ENCODE measurements at regions not wholly inside any gene's neighbourhood (a gene's known extent, or its start where the extent isn't known, plus 50 kb on each side); places are given as distances from the start of the nearest gene placed in this dataset.
"Not testable (repeated sequence)": the region's sequence is repeated elsewhere in the genome, so short reads cannot be mapped to it uniquely, and the experiment has no call there.

- no peak overlapping the region for H3K27ac ChIP-seq (ENCODE audit: low read depth, low read length)
- H3K36me3 ChIP-seq (ENCODE audit: control insufficient read depth in 3 of 3, insufficient read depth in 3 of 3, low read length in 3 of 3): no peaks in the 10 kb centered on the region
- no peak overlapping the region for H3K4me3 ChIP-seq (ENCODE audit: low read length in 3 of 3)
- H3K9ac ChIP-seq (ENCODE audit: low read depth in 1 of 3, low read length in 3 of 3): no peak overlapping the region
- no peaks in the 10 kb centered on the region for H3K4me1 ChIP-seq (ENCODE audit: control insufficient read depth in 3 of 3, insufficient read depth in 3 of 3, low read length in 3 of 3)
- H3K27me3 ChIP-seq (ENCODE audit: control insufficient read depth in 3 of 3, insufficient read depth in 3 of 3, low read length in 3 of 3): peaks cover 0 to 3% (median 2%) of the 10 kb centered on the region in 3 donors
- no peaks in the 10 kb centered on the region for H3K9me3 ChIP-seq (ENCODE audit: control insufficient read depth in 3 of 3, low read length in 3 of 3)
Observed at GRCh38 chr12:28086521-28087155, 103.6 kb upstream of the CCDC91 start.

- no peak overlapping the region for H3K27ac ChIP-seq (ENCODE audit: low read depth, low read length)
- no peaks in the 10 kb centered on the region for H3K4me1 ChIP-seq (ENCODE audit: control insufficient read depth in 3 of 3, insufficient read depth in 3 of 3, low read length in 3 of 3)
- H3K9me3 ChIP-seq (ENCODE audit: control insufficient read depth in 3 of 3, low read length in 3 of 3): no peaks in the 10 kb centered on the region
- no peaks in the 10 kb centered on the region for H3K36me3 ChIP-seq (ENCODE audit: control insufficient read depth in 3 of 3, insufficient read depth in 3 of 3, low read length in 3 of 3)
- H3K9ac ChIP-seq (ENCODE audit: low read depth in 1 of 3, low read length in 3 of 3): no peak overlapping the region
- no peak overlapping the region for H3K4me3 ChIP-seq (ENCODE audit: low read length in 3 of 3)
- peaks cover 0 to 3% (median 2%) of the 10 kb centered on the region in 3 donors for H3K27me3 ChIP-seq (ENCODE audit: control insufficient read depth in 3 of 3, insufficient read depth in 3 of 3, low read length in 3 of 3)
Observed at GRCh38 chr12:28088566-28089272, 101.5 kb upstream of the CCDC91 start.

- Histone ChIP-seq H3K4me1 (ENCODE audit: control insufficient read depth in 3 of 3, insufficient read depth in 3 of 3, low read length in 3 of 3) (no peaks in the 10 kb centered on the region), H3K27ac (ENCODE audit: low read depth, low read length) (no peak overlapping the region), H3K4me3 (ENCODE audit: low read length in 3 of 3) (no peak overlapping the region), H3K27me3 (ENCODE audit: control insufficient read depth in 3 of 3, insufficient read depth in 3 of 3, low read length in 3 of 3) (peaks cover 0 to 3% (median 2%) of the 10 kb centered on the region in 3 donors), H3K36me3 (ENCODE audit: control insufficient read depth in 3 of 3, insufficient read depth in 3 of 3, low read length in 3 of 3) (no peaks in the 10 kb centered on the region), H3K9ac (ENCODE audit: low read depth in 1 of 3, low read length in 3 of 3) (no peak overlapping the region), H3K9me3 (ENCODE audit: control insufficient read depth in 3 of 3, low read length in 3 of 3) (no peaks in the 10 kb centered on the region)
Observed at GRCh38 chr12:28089338-28089737, 100.9 kb upstream of the CCDC91 start.

GRCh38 chr12:28090835-28091234 lies 99.4 kb upstream of the CCDC91 start:
- Histone ChIP-seq H3K27ac (ENCODE audit: low read depth, low read length) (no peak overlapping the region), H3K27me3 (ENCODE audit: control insufficient read depth in 3 of 3, insufficient read depth in 3 of 3, low read length in 3 of 3) (peaks cover 0 to 3% (median 0%) of the 10 kb centered on the region in 3 donors), H3K36me3 (ENCODE audit: control insufficient read depth in 3 of 3, insufficient read depth in 3 of 3, low read length in 3 of 3) (no peaks in the 10 kb centered on the region)

GRCh38 chr12:28092396-28092795 lies 97.9 kb upstream of the CCDC91 start:
- Histone ChIP-seq H3K27me3 (ENCODE audit: control insufficient read depth in 3 of 3, insufficient read depth in 3 of 3, low read length in 3 of 3) (no peaks in the 10 kb centered on the region), H3K9me3 (ENCODE audit: control insufficient read depth in 3 of 3, low read length in 3 of 3) (no peaks in the 10 kb centered on the region), H3K36me3 (ENCODE audit: control insufficient read depth in 3 of 3, insufficient read depth in 3 of 3, low read length in 3 of 3) (no peaks in the 10 kb centered on the region), H3K4me1 (ENCODE audit: control insufficient read depth in 3 of 3, insufficient read depth in 3 of 3, low read length in 3 of 3) (no peaks in the 10 kb centered on the region), H3K4me3 (ENCODE audit: low read length in 3 of 3) (no peak overlapping the region), H3K27ac (ENCODE audit: low read depth, low read length) (no peak overlapping the region), H3K9ac (ENCODE audit: low read depth in 1 of 3, low read length in 3 of 3) (no peak overlapping the region)

More at GRCh38 chr12:28090835-28091234, 99.4 kb upstream of the CCDC91 start:
- H3K9me3 ChIP-seq (ENCODE audit: control insufficient read depth in 3 of 3, low read length in 3 of 3): no peaks in the 10 kb centered on the region
- H3K4me3 ChIP-seq (ENCODE audit: low read length in 3 of 3): no peak overlapping the region
- H3K9ac ChIP-seq (ENCODE audit: low read depth in 1 of 3, low read length in 3 of 3): no peak overlapping the region
- H3K4me1 ChIP-seq (ENCODE audit: control insufficient read depth in 3 of 3, insufficient read depth in 3 of 3, low read length in 3 of 3): no peaks in the 10 kb centered on the region

GRCh38 chr12:28096649-28097048 lies 93.6 kb upstream of the CCDC91 start:
- no peaks in the 10 kb centered on the region for H3K4me1 ChIP-seq (ENCODE audit: control insufficient read depth in 3 of 3, insufficient read depth in 3 of 3, low read length in 3 of 3)
- no peaks in the 10 kb centered on the region for H3K27me3 ChIP-seq (ENCODE audit: control insufficient read depth in 3 of 3, insufficient read depth in 3 of 3, low read length in 3 of 3)
- no peaks in the 10 kb centered on the region for H3K9me3 ChIP-seq (ENCODE audit: control insufficient read depth in 3 of 3, low read length in 3 of 3)
- no peak overlapping the region for H3K4me3 ChIP-seq (ENCODE audit: low read length in 3 of 3)
- no peak overlapping the region for H3K27ac ChIP-seq (ENCODE audit: low read depth, low read length)
- no peak overlapping the region for H3K9ac ChIP-seq (ENCODE audit: low read depth in 1 of 3, low read length in 3 of 3)
- no peaks in the 10 kb centered on the region for H3K36me3 ChIP-seq (ENCODE audit: control insufficient read depth in 3 of 3, insufficient read depth in 3 of 3, low read length in 3 of 3)

GRCh38 chr12:28097221-28097620 lies 93.0 kb upstream of the CCDC91 start:
- Histone ChIP-seq H3K36me3 (ENCODE audit: control insufficient read depth in 3 of 3, insufficient read depth in 3 of 3, low read length in 3 of 3) (no peaks in the 10 kb centered on the region), H3K27ac (ENCODE audit: low read depth, low read length) (no peak overlapping the region), H3K4me3 (ENCODE audit: low read length in 3 of 3) (no peak overlapping the region), H3K9me3 (ENCODE audit: control insufficient read depth in 3 of 3, low read length in 3 of 3) (no peaks in the 10 kb centered on the region), H3K27me3 (ENCODE audit: control insufficient read depth in 3 of 3, insufficient read depth in 3 of 3, low read length in 3 of 3) (no peaks in the 10 kb centered on the region), H3K4me1 (ENCODE audit: control insufficient read depth in 3 of 3, insufficient read depth in 3 of 3, low read length in 3 of 3) (no peaks in the 10 kb centered on the region), H3K9ac (ENCODE audit: low read depth in 1 of 3, low read length in 3 of 3) (no peak overlapping the region)

GRCh38 chr12:28099245-28099644 lies 91.0 kb upstream of the CCDC91 start:
- not testable (repeated sequence) for H3K27me3 ChIP-seq (ENCODE audit: control insufficient read depth in 3 of 3, insufficient read depth in 3 of 3, low read length in 3 of 3); H3K36me3 ChIP-seq (ENCODE audit: control insufficient read depth in 3 of 3, insufficient read depth in 3 of 3, low read length in 3 of 3); H3K9ac ChIP-seq (ENCODE audit: low read depth in 1 of 3, low read length in 3 of 3)

GRCh38 chr12:28099871-28100270 lies 90.4 kb upstream of the CCDC91 start:
- H3K9ac ChIP-seq (ENCODE audit: low read depth in 1 of 3, low read length in 3 of 3): no peak overlapping the region
- no peaks in the 10 kb centered on the region for H3K9me3 ChIP-seq (ENCODE audit: control insufficient read depth in 3 of 3, low read length in 3 of 3)
- no peak overlapping the region for H3K4me3 ChIP-seq (ENCODE audit: low read length in 3 of 3)
- no peaks in the 10 kb centered on the region for H3K4me1 ChIP-seq (ENCODE audit: control insufficient read depth in 3 of 3, insufficient read depth in 3 of 3, low read length in 3 of 3)
- H3K27me3 ChIP-seq (ENCODE audit: control insufficient read depth in 3 of 3, insufficient read depth in 3 of 3, low read length in 3 of 3): no peaks in the 10 kb centered on the region
- H3K36me3 ChIP-seq (ENCODE audit: control insufficient read depth in 3 of 3, insufficient read depth in 3 of 3, low read length in 3 of 3): no peaks in the 10 kb centered on the region
- no peak overlapping the region for H3K27ac ChIP-seq (ENCODE audit: low read depth, low read length)

More at GRCh38 chr12:28099245-28099644, 91.0 kb upstream of the CCDC91 start:
- not testable (repeated sequence) for H3K27ac ChIP-seq (ENCODE audit: low read depth, low read length); H3K9me3 ChIP-seq (ENCODE audit: control insufficient read depth in 3 of 3, low read length in 3 of 3); H3K4me3 ChIP-seq (ENCODE audit: low read length in 3 of 3); H3K4me1 ChIP-seq (ENCODE audit: control insufficient read depth in 3 of 3, insufficient read depth in 3 of 3, low read length in 3 of 3)

- H3K27me3 ChIP-seq (ENCODE audit: control insufficient read depth in 3 of 3, insufficient read depth in 3 of 3, low read length in 3 of 3): no peaks in the 10 kb centered on the region
- H3K9ac ChIP-seq (ENCODE audit: low read depth in 1 of 3, low read length in 3 of 3): no peak overlapping the region
- H3K4me3 ChIP-seq (ENCODE audit: low read length in 3 of 3): no peak overlapping the region
- H3K36me3 ChIP-seq (ENCODE audit: control insufficient read depth in 3 of 3, insufficient read depth in 3 of 3, low read length in 3 of 3): no peaks in the 10 kb centered on the region
- H3K4me1 ChIP-seq (ENCODE audit: control insufficient read depth in 3 of 3, insufficient read depth in 3 of 3, low read length in 3 of 3): no peaks in the 10 kb centered on the region
- no peaks in the 10 kb centered on the region for H3K9me3 ChIP-seq (ENCODE audit: control insufficient read depth in 3 of 3, low read length in 3 of 3)
- no peak overlapping the region for H3K27ac ChIP-seq (ENCODE audit: low read depth, low read length)
Observed at GRCh38 chr12:28100717-28101116, 89.5 kb upstream of the CCDC91 start.
